IPS-15b (cell line): ENCODE measurements at regions not wholly inside any gene's neighbourhood (a gene's known extent, or its start where the extent isn't known, plus 50 kb on each side); places are given as distances from the start of the nearest gene placed in this dataset.

Experiments used
- H3K27me3 ChIP-seq: one replicate; pipeline ENCODE4 v1.6.1; 2013; ENCODE audit warnings: low read length; ENCODE audit not compliant: control insufficient read depth, insufficient read depth
- H3K36me3 ChIP-seq: one replicate; pipeline ENCODE4 v1.6.1; 2013; ENCODE audit warnings: low read length; ENCODE audit not compliant: control insufficient read depth, insufficient read depth
- H3K4me1 ChIP-seq: one replicate; pipeline ENCODE4 v1.6.1; 2013; ENCODE audit warnings: mild to moderate bottlenecking, low read length; ENCODE audit not compliant: control insufficient read depth, insufficient read depth
- H3K4me3 ChIP-seq: one replicate; pipeline ENCODE4 v1.5.1; 2013; ENCODE audit warnings: low read depth, low read length
- H3K9ac ChIP-seq: one replicate; pipeline ENCODE4 v1.6.1; 2013; ENCODE audit warnings: low read depth, mild to moderate bottlenecking, low read length
- H3K9me3 ChIP-seq: one replicate; pipeline ENCODE4 v1.6.1; 2013; ENCODE audit warnings: mild to moderate bottlenecking, low read length; ENCODE audit not compliant: control insufficient read depth, insufficient read depth

GRCh38 chr12:114759635-114760034, 75.7 kb upstream of the TBX3 start:
- Histone ChIP-seq H3K9me3 (no peaks in the 10 kb centered on the region), H3K36me3 (no peaks in the 10 kb centered on the region), H3K9ac (no peak overlapping the region), H3K4me3 (no peak overlapping the region), H3K27me3 (no peaks in the 10 kb centered on the region), H3K4me1 (no peaks in the 10 kb centered on the region)

- Histone ChIP-seq H3K9ac (no peak overlapping the region), H3K4me1 (no peaks in the 10 kb centered on the region), H3K4me3 (no peak overlapping the region), H3K36me3 (no peaks in the 10 kb centered on the region), H3K9me3 (no peaks in the 10 kb centered on the region), H3K27me3 (peaks cover 2% of the 10 kb centered on the region)
Measured at GRCh38 chr12:114757684-114758325, 73.8 kb upstream of the TBX3 start.

- Histone ChIP-seq H3K9ac (no peak overlapping the region), H3K27me3 (peaks cover 2% of the 10 kb centered on the region), H3K4me3 (no peak overlapping the region), H3K36me3 (no peaks in the 10 kb centered on the region), H3K4me1 (no peaks in the 10 kb centered on the region), H3K9me3 (no peaks in the 10 kb centered on the region)
Measured at GRCh38 chr12:114752217-114752616, 68.2 kb upstream of the TBX3 start.

- no peaks in the 10 kb centered on the region for H3K36me3 ChIP-seq
- H3K27me3 ChIP-seq, result peaks cover 2% of the 10 kb centered on the region
- no peak overlapping the region for H3K9ac ChIP-seq
- no peaks in the 10 kb centered on the region for H3K9me3 ChIP-seq
- H3K4me1 ChIP-seq, result no peaks in the 10 kb centered on the region
- no peak overlapping the region for H3K4me3 ChIP-seq
Measured at GRCh38 chr12:114751712-114752111, 67.7 kb upstream of the TBX3 start.

- Histone ChIP-seq H3K9ac (no peak overlapping the region), H3K27me3 (peaks cover 2% of the 10 kb centered on the region), H3K4me1 (peaks cover 2% of the 10 kb centered on the region), H3K9me3 (no peaks in the 10 kb centered on the region), H3K4me3 (no peak overlapping the region), H3K36me3 (no peaks in the 10 kb centered on the region)
Measured at GRCh38 chr12:114750917-114751316, 66.9 kb upstream of the TBX3 start.

- Histone ChIP-seq H3K4me1 (peaks cover 2% of the 10 kb centered on the region), H3K9me3 (no peaks in the 10 kb centered on the region), H3K9ac (no peak overlapping the region), H3K36me3 (no peaks in the 10 kb centered on the region), H3K27me3 (peaks cover 2% of the 10 kb centered on the region), H3K4me3 (no peak overlapping the region)
Measured at GRCh38 chr12:114749065-114749464, 65.1 kb upstream of the TBX3 start.

- H3K4me3 ChIP-seq, result no peak overlapping the region
- H3K4me1 ChIP-seq, result peaks cover 2% of the 10 kb centered on the region
- no peaks in the 10 kb centered on the region for H3K9me3 ChIP-seq
- H3K27me3 ChIP-seq, result no peaks in the 10 kb centered on the region
- H3K9ac ChIP-seq, result no peak overlapping the region
- H3K36me3 ChIP-seq, result no peaks in the 10 kb centered on the region
Measured at GRCh38 chr12:114747012-114747858, 63.3 kb upstream of the TBX3 start.

- Histone ChIP-seq H3K4me1 (peaks cover 2% of the 10 kb centered on the region), H3K36me3 (no peaks in the 10 kb centered on the region), H3K9ac (no peak overlapping the region), H3K27me3 (no peaks in the 10 kb centered on the region), H3K9me3 (no peaks in the 10 kb centered on the region), H3K4me3 (no peak overlapping the region)
Measured at GRCh38 chr12:114746297-114747011, 62.5 kb upstream of the TBX3 start.

GRCh38 chr12:114744691-114745090, 60.7 kb upstream of the TBX3 start:
- H3K4me1 ChIP-seq, result peaks cover 2% of the 10 kb centered on the region
- no peaks in the 10 kb centered on the region for H3K27me3 ChIP-seq
- no peaks in the 10 kb centered on the region for H3K9me3 ChIP-seq
- no peak overlapping the region for H3K4me3 ChIP-seq
- H3K36me3 ChIP-seq, result no peaks in the 10 kb centered on the region
- no peak overlapping the region for H3K9ac ChIP-seq

GRCh38 chr12:114744285-114744684, 60.3 kb upstream of the TBX3 start:
- no peak overlapping the region for H3K4me3 ChIP-seq
- H3K36me3 ChIP-seq, result no peaks in the 10 kb centered on the region

GRCh38 chr12:114743799-114744198, 59.8 kb upstream of the TBX3 start:
- Histone ChIP-seq H3K9me3 (no peaks in the 10 kb centered on the region), H3K36me3 (no peaks in the 10 kb centered on the region), H3K9ac (no peak overlapping the region), H3K4me1 (peaks cover 2% of the 10 kb centered on the region), H3K4me3 (no peak overlapping the region), H3K27me3 (no peaks in the 10 kb centered on the region)

More at GRCh38 chr12:114744285-114744684, 60.3 kb upstream of the TBX3 start:
- H3K4me1 ChIP-seq, result peaks cover 2% of the 10 kb centered on the region
- H3K9me3 ChIP-seq, result no peaks in the 10 kb centered on the region
- no peaks in the 10 kb centered on the region for H3K27me3 ChIP-seq
- H3K9ac ChIP-seq, result no peak overlapping the region
